Chondrocyte (in vitro differentiated cells): ENCODE measurements at regions not wholly inside any gene's neighbourhood (a gene's known extent, or its start where the extent isn't known, plus 50 kb on each side); places are given as distances from the start of the nearest gene placed in this dataset.
"Not testable (repeated sequence)": the region's sequence is repeated elsewhere in the genome, so short reads cannot be mapped to it uniquely, and the experiment has no call there.

Source experiments
- DNase-seq: peaks from one replicate; pipeline ENCODE4 v3.0.0; 2021; ENCODE audit warnings: mixed read lengths, low spot score
- H3K27ac Mint-ChIP-seq: one replicate; pipeline ENCODE4 v1.8.0; 2021; ENCODE audit warnings: mild to moderate bottlenecking, moderate library complexity, mixed read lengths; ENCODE audit not compliant: unreplicated experiment
- H3K27me3 Mint-ChIP-seq: 2 replicates; pipeline ENCODE4 v1.8.0; 2021; ENCODE audit warnings: low read depth, mixed read lengths
- H3K36me3 Mint-ChIP-seq: 2 replicates; pipeline ENCODE4 v1.8.0; 2021; ENCODE audit warnings: low read depth, mixed read lengths
- H3K4me1 Mint-ChIP-seq: 2 replicates; pipeline ENCODE4 v1.8.0; 2021; ENCODE audit warnings: low read depth, mild to moderate bottlenecking, mixed read lengths
- H3K4me3 Mint-ChIP-seq: one replicate; pipeline ENCODE4 v1.8.0; 2021; ENCODE audit warnings: mild to moderate bottlenecking, moderate library complexity, mixed read lengths; ENCODE audit not compliant: unreplicated experiment
- H3K9me3 Mint-ChIP-seq: 2 replicates; pipeline ENCODE4 v1.8.0; 2021; ENCODE audit warnings: low read depth, mixed read lengths
- CTCF ChIP-seq: fragments of 200-600 bp; sonication (generic); IDR thresholded peaks from 2 replicates; pipeline ENCODE4 v1.5.0; 2021; ENCODE audit warnings: antibody characterized with exemption, mild to moderate bottlenecking, moderate library complexity

- H3K27ac Mint-ChIP-seq: no peak overlapping the region
- TF ChIP-seq CTCF: no peak
- H3K9me3 Mint-ChIP-seq: no peaks in the 10 kb centered on the region
- no peaks in the 10 kb centered on the region for H3K27me3 Mint-ChIP-seq
- H3K4me1 Mint-ChIP-seq: peaks cover 7% of the 10 kb centered on the region
- H3K4me3 Mint-ChIP-seq: no peak overlapping the region
- H3K36me3 Mint-ChIP-seq: no peaks in the 10 kb centered on the region
- no peak for DNase-seq
Observed at GRCh38 chr2:8346208-8346607, 335.6 kb upstream of the ID2 start.

GRCh38 chr2:8346706-8347430, 335.0 kb upstream of the ID2 start:
- Mint-ChIP-seq H3K27ac (no peak overlapping the region), H3K27me3 (no peaks in the 10 kb centered on the region), H3K4me3 (no peak overlapping the region), H3K4me1 (peaks cover 7% of the 10 kb centered on the region), H3K36me3 (no peaks in the 10 kb centered on the region), H3K9me3 (no peaks in the 10 kb centered on the region)
- no peak for DNase-seq
- no peak for TF ChIP-seq CTCF

- H3K27ac Mint-ChIP-seq, DNase-seq, H3K27me3 Mint-ChIP-seq, H3K4me3 Mint-ChIP-seq, H3K9me3 Mint-ChIP-seq, H3K4me1 Mint-ChIP-seq, H3K36me3 Mint-ChIP-seq: not testable (repeated sequence)
Observed at GRCh38 chr2:8348911-8349310, 332.9 kb upstream of the ID2 start.

- no peaks in the 10 kb centered on the region for H3K9me3 Mint-ChIP-seq
- no peaks in the 10 kb centered on the region for H3K36me3 Mint-ChIP-seq
- no peak for TF ChIP-seq CTCF
- no peaks in the 10 kb centered on the region for H3K27me3 Mint-ChIP-seq
- no peak for DNase-seq
- no peaks in the 10 kb centered on the region for H3K4me1 Mint-ChIP-seq
- no peak overlapping the region for H3K27ac Mint-ChIP-seq
- no peak overlapping the region for H3K4me3 Mint-ChIP-seq
Observed at GRCh38 chr2:8352296-8352695, 329.6 kb upstream of the ID2 start.

- no peak for TF ChIP-seq CTCF
- no peak for DNase-seq
- Mint-ChIP-seq H3K27me3 (no peaks in the 10 kb centered on the region), H3K4me3 (no peak overlapping the region), H3K27ac (no peak overlapping the region), H3K36me3 (no peaks in the 10 kb centered on the region), H3K4me1 (no peaks in the 10 kb centered on the region), H3K9me3 (no peaks in the 10 kb centered on the region)
Observed at GRCh38 chr2:8352989-8353388, 328.9 kb upstream of the ID2 start.
